H9 (cell line): ENCODE measurements at regions not wholly inside any gene's neighbourhood (a gene's known extent, or its start where the extent isn't known, plus 50 kb on each side); places are given as distances from the start of the nearest gene placed in this dataset.

Experiments
- DNase-seq: peaks from one replicate; pipeline ENCODE4 v3.0.0-alpha.2; 2017
- H2AFZ ChIP-seq: one replicate; pipeline ENCODE4 v1.6.1; 2013; ENCODE audit warnings: mild to moderate bottlenecking, low read length, control low read depth, moderate library complexity
- H2AK5ac ChIP-seq: 2 replicates; pipeline ENCODE4 v1.6.1; 2013; ENCODE audit warnings: low read length, control low read depth, mixed read lengths; ENCODE audit not compliant: insufficient read length
- H2BK120ac ChIP-seq: one replicate; pipeline ENCODE4 v1.6.1; 2013; ENCODE audit warnings: low read depth, mild to moderate bottlenecking, low read length, control low read depth, inconsistent platforms; ENCODE audit not compliant: poor library complexity, severe bottlenecking
- H2BK12ac ChIP-seq: 2 replicates; pipeline ENCODE4 v1.6.1; 2013; ENCODE audit warnings: low read length, control low read depth, mixed read lengths, low read depth; ENCODE audit not compliant: insufficient read length
- H2BK15ac ChIP-seq: 2 replicates; pipeline ENCODE4 v1.6.1; 2013; ENCODE audit warnings: low read depth, low read length, control low read depth
- H2BK20ac ChIP-seq: one replicate; pipeline ENCODE4 v1.6.1; 2013; ENCODE audit warnings: low read depth, mild to moderate bottlenecking, low read length, control low read depth, inconsistent platforms; ENCODE audit not compliant: poor library complexity, severe bottlenecking
- H2BK5ac ChIP-seq: 2 replicates; pipeline ENCODE4 v1.6.1; 2013; ENCODE audit warnings: low read length, control low read depth, mixed read lengths; ENCODE audit not compliant: insufficient read length
- H3K14ac ChIP-seq: 2 replicates; pipeline ENCODE4 v1.6.1; 2013; ENCODE audit warnings: low read length, control low read depth; ENCODE audit not compliant: insufficient read depth
- H3K18ac ChIP-seq: 2 replicates; pipeline ENCODE4 v1.6.1; 2013; ENCODE audit warnings: low read depth, mild to moderate bottlenecking, mixed read lengths, low read length, control low read depth; ENCODE audit not compliant: insufficient read length
- H3K23ac ChIP-seq: 2 replicates; pipeline ENCODE4 v1.6.1; 2013; ENCODE audit warnings: low read length, control low read depth, mixed read lengths, low read depth; ENCODE audit not compliant: insufficient read length
- H3K23me2 ChIP-seq: 2 replicates; pipeline ENCODE4 v1.6.1; 2013; ENCODE audit warnings: low read depth, mild to moderate bottlenecking, mixed read lengths, low read length, control low read depth; ENCODE audit not compliant: insufficient read length, poor library complexity, severe bottlenecking
- H3K27ac ChIP-seq: 2 replicates; pipeline ENCODE4 v1.5.1; 2013; ENCODE audit warnings: low read length, control low read depth, mixed read lengths, low read depth; ENCODE audit not compliant: insufficient read length
- H3K27me3 ChIP-seq: 2 replicates; pipeline ENCODE4 v1.6.1; 2013; ENCODE audit warnings: low read length, control low read depth, inconsistent platforms; ENCODE audit not compliant: insufficient read depth
- H3K4ac ChIP-seq: 2 replicates; pipeline ENCODE4 v1.6.1; 2013; ENCODE audit warnings: low read depth, mild to moderate bottlenecking, control low read depth, inconsistent platforms, low read length, moderate library complexity
- H3K4me1 ChIP-seq: 2 replicates; pipeline ENCODE4 v1.6.1; 2013; ENCODE audit warnings: low read length, control low read depth, inconsistent platforms; ENCODE audit not compliant: insufficient read depth
- H3K4me2 ChIP-seq: 2 replicates; pipeline ENCODE4 v1.6.1; 2013; ENCODE audit warnings: low read length, control low read depth, mixed read lengths; ENCODE audit not compliant: insufficient read length, insufficient read depth
- H3K56ac ChIP-seq: 2 replicates; pipeline ENCODE4 v1.6.1; 2013; ENCODE audit warnings: low read depth, mild to moderate bottlenecking, mixed read lengths, low read length, control low read depth; ENCODE audit not compliant: insufficient read length
- H3K79me1 ChIP-seq: 2 replicates; pipeline ENCODE4 v1.6.1; 2013; ENCODE audit warnings: low read depth, mild to moderate bottlenecking, moderate library complexity, low read length, control low read depth, inconsistent platforms; ENCODE audit not compliant: insufficient read depth, poor library complexity, severe bottlenecking
- H3K79me2 ChIP-seq: 2 replicates; pipeline ENCODE4 v1.6.1; 2013; ENCODE audit warnings: low read length, control low read depth, inconsistent platforms; ENCODE audit not compliant: insufficient read depth
- H3K9ac ChIP-seq: 2 replicates; pipeline ENCODE4 v1.6.1; 2013; ENCODE audit warnings: low read length, control low read depth, mixed read lengths; ENCODE audit not compliant: insufficient read length; ENCODE audit errors: extremely low read depth
- H3K9me3 ChIP-seq: one replicate; pipeline ENCODE4 v1.6.1; 2013; ENCODE audit warnings: low read depth, low read length, inconsistent platforms; ENCODE audit not compliant: control insufficient read depth
- H3T11ph ChIP-seq: one replicate; pipeline ENCODE4 v1.6.1; 2013; ENCODE audit warnings: mild to moderate bottlenecking, low read length, control low read depth, inconsistent platforms
- H4K20me1 ChIP-seq: one replicate; pipeline ENCODE4 v1.6.1; 2013; ENCODE audit not compliant: control insufficient read depth, insufficient read length, insufficient read depth
- H4K5ac ChIP-seq: 2 replicates; pipeline ENCODE4 v1.6.1; 2013; ENCODE audit warnings: low read depth, mild to moderate bottlenecking, mixed read lengths, low read length, control low read depth; ENCODE audit not compliant: insufficient read length
- H4K8ac ChIP-seq: replicated peaks from 2 replicates; pipeline ENCODE4 v1.6.1; 2013; ENCODE audit warnings: low read length, control low read depth, mixed read lengths, low read depth; ENCODE audit not compliant: insufficient read length
- H4K91ac ChIP-seq: 2 replicates; pipeline ENCODE4 v1.6.1; 2013; ENCODE audit warnings: low read depth, mild to moderate bottlenecking, moderate library complexity, mixed read lengths, low read length, control low read depth; ENCODE audit not compliant: insufficient read length
- H3K27ac Mint-ChIP-seq, 3 experiments: 2 replicates in 2 of 3; 3 replicates in 1 of 3; pipeline ENCODE4 v1.8.0; 2020 to 2021; ENCODE audit warnings: mixed read lengths in 3 of 3, mild to moderate bottlenecking in 1 of 3, moderate library complexity in 1 of 3
- H3K27me3 Mint-ChIP-seq: 2 replicates; pipeline ENCODE4 v1.8.0; 2021; ENCODE audit warnings: low read depth, mild to moderate bottlenecking, moderate library complexity, mixed read lengths
- H3K36me3 Mint-ChIP-seq, 3 experiments: 2 replicates in 2 of 3; 3 replicates in 1 of 3; pipeline ENCODE4 v1.8.0; 2020 to 2021; ENCODE audit warnings: low read depth in 3 of 3, mixed read lengths in 3 of 3; ENCODE audit not compliant: insufficient read depth in 1 of 3
- H3K4me1 Mint-ChIP-seq, 2 experiments: 2 replicates each; pipeline ENCODE4 v1.8.0; 2020; ENCODE audit warnings: mixed read lengths in 2 of 2
- H3K4me3 Mint-ChIP-seq, 2 experiments: 2 replicates in 1 of 2; 3 replicates in 1 of 2; pipeline ENCODE4 v1.8.0; 2020 to 2021; ENCODE audit warnings: mild to moderate bottlenecking in 2 of 2, mixed read lengths in 2 of 2, moderate library complexity in 1 of 2
- H3K9me3 Mint-ChIP-seq, 2 experiments: 2 replicates in 1 of 2; 3 replicates in 1 of 2; pipeline ENCODE4 v1.8.0; 2020; ENCODE audit warnings: mild to moderate bottlenecking in 2 of 2, mixed read lengths in 2 of 2, moderate library complexity in 1 of 2
- WGBS: extraction: QIAGEN DNeasy Blood & Tissue Kit; methylation state at CpG from one replicate; pipeline ENCODE4 v1.1.7; 2013; ENCODE audit warnings: missing lambda C conversion rate, low lambda C conversion rate, mixed read lengths; ENCODE audit not compliant: insufficient read length; ENCODE audit errors: extremely low coverage; 5-methylcytosine and 5-hydroxymethylcytosine counted together
- TF ChIP-seq, protein P1 (sequence below): fragments of 200-600 bp; sonication (generic); conservative IDR thresholded peaks from 3 replicates; pipeline ENCODE4 v1.8.0; 2021; ENCODE audit warnings: antibody characterized with exemption, mild to moderate bottlenecking

DNA sequence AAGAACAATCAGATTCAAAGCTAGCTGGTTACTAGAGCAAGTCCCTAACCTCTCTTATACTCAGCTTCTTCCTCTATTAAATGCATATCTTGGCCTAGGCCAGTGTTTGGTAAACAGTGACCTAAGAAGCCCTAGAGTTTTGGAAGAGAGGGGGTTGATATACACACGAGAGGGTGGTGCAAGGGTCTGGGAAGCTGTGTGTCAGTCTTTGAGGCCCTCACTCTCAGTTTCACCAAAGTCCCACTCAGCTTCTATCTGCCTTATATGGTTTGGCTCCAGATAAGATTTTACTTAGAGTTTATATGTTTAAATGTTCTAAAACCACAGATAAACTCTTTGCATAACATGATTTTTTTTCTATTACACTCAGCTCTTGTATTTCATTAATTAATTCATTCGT is 526.1 kb upstream of the BTBD3 start:
- peaks cover 4% of the 10 kb centered on the region in 2 experiments; a peak in 3 of 5 replicates for H3K9me3 Mint-ChIP-seq
- H3K79me1 ChIP-seq, result no peaks in the 10 kb centered on the region
- H4K20me1 ChIP-seq, result no peaks in the 10 kb centered on the region
- no peak overlapping the region for H4K5ac ChIP-seq
- H3K27me3 ChIP-seq, result no peaks in the 10 kb centered on the region
- no peaks in the 10 kb centered on the region for H3K23me2 ChIP-seq
- TF ChIP-seq, protein P1, sequence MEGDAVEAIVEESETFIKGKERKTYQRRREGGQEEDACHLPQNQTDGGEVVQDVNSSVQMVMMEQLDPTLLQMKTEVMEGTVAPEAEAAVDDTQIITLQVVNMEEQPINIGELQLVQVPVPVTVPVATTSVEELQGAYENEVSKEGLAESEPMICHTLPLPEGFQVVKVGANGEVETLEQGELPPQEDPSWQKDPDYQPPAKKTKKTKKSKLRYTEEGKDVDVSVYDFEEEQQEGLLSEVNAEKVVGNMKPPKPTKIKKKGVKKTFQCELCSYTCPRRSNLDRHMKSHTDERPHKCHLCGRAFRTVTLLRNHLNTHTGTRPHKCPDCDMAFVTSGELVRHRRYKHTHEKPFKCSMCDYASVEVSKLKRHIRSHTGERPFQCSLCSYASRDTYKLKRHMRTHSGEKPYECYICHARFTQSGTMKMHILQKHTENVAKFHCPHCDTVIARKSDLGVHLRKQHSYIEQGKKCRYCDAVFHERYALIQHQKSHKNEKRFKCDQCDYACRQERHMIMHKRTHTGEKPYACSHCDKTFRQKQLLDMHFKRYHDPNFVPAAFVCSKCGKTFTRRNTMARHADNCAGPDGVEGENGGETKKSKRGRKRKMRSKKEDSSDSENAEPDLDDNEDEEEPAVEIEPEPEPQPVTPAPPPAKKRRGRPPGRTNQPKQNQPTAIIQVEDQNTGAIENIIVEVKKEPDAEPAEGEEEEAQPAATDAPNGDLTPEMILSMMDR, result no peak
- H3K56ac ChIP-seq, result no peak overlapping the region
- H2BK5ac ChIP-seq, result no peak overlapping the region
- no peak overlapping the region for H4K91ac ChIP-seq
- H3K27ac Mint-ChIP-seq, result no peak overlapping the region
- no peak for DNase-seq
- H2BK20ac ChIP-seq, result no peak overlapping the region
- H2AK5ac ChIP-seq, result no peak overlapping the region
- H3K4me1 ChIP-seq, result no peaks in the 10 kb centered on the region
- H2BK15ac ChIP-seq, result no peak overlapping the region
- no peak overlapping the region for H2BK120ac ChIP-seq
- H3K9me3 ChIP-seq, result no peaks in the 10 kb centered on the region
- H2AFZ ChIP-seq, result no peak overlapping the region
- no peak overlapping the region for H4K8ac ChIP-seq
- peaks cover 5% of the 10 kb centered on the region in 3 experiments; a peak in 5 of 7 replicates for H3K36me3 Mint-ChIP-seq
- H3K9ac ChIP-seq, result no peak overlapping the region
- WGBS, result no CpG with 5 or more reads among the region's 2 CpGs
- no peaks in the 10 kb centered on the region for H3K27me3 Mint-ChIP-seq
- H3K4me1 Mint-ChIP-seq, result peaks cover 5 to 8% of the 10 kb centered on the region in 2 experiments
- H3K14ac ChIP-seq, result no peak overlapping the region
- no peak overlapping the region for H3K4me2 ChIP-seq
- H3K79me2 ChIP-seq, result no peaks in the 10 kb centered on the region
- H3K4me3 Mint-ChIP-seq, result no peak overlapping the region
- no peak overlapping the region for H2BK12ac ChIP-seq
- no peak overlapping the region for H3T11ph ChIP-seq
- H3K4ac ChIP-seq, result no peak overlapping the region
- H3K27ac ChIP-seq, result no peak overlapping the region
- H3K23ac ChIP-seq, result no peak overlapping the region
- H3K18ac ChIP-seq, result no peak overlapping the region
